Lower leg skin (tissue), 4 donors: ENCODE measurements at regions not wholly inside any gene's neighbourhood (a gene's known extent, or its start where the extent isn't known, plus 50 kb on each side); places are given as distances from the start of the nearest gene placed in this dataset.

Experiments
- DNase-seq, 2 donors: peaks; one replicate each; pipeline ENCODE4 v3.0.0-alpha.2; 2019; ENCODE audit warnings: low spot score in 2 of 2
- H3K4me3 ChIP-seq: fragments of 200-600 bp; sonication (generic); 2 replicates; pipeline ENCODE4 v1.5.1; 2017; ENCODE audit warnings: mild to moderate bottlenecking, low read depth; ENCODE audit not compliant: poor library complexity, severe bottlenecking
- CTCF ChIP-seq, 3 donors: fragments of 450-650 bp; IDR thresholded peaks; one replicate each; pipeline ENCODE4 v1.5.1; 2016; ENCODE audit warnings: antibody characterized with exemption in 3 of 3, mild to moderate bottlenecking in 3 of 3, moderate library complexity in 2 of 3
- POLR2A ChIP-seq, 2 donors: fragments of 450-650 bp; IDR thresholded peaks; one replicate each; pipeline ENCODE4 v1.6.1; 2016 to 2017; ENCODE audit warnings: antibody characterized with exemption in 2 of 2, mild to moderate bottlenecking in 1 of 2, moderate library complexity in 1 of 2
- WGBS, 2 donors: methylation state at CpG; one replicate each; pipeline ENCODE4 v1.1.5; 2018; 5-methylcytosine and 5-hydroxymethylcytosine counted together
- intact Hi-C: fragments of 100-400 bp; cut with DNase I; formaldehyde crosslinking; loops from one replicate; pipeline ENCODE4 v1.15.0; 2023; ENCODE audit warnings: low total_unique reads

GRCh38 chr2:217092710-217093379, 233.0 kb upstream of the TNP1 start:
- WGBS, 2 donors, result 88 to 90% methylated on average over 17 of the region's 17 CpGs
- H3K4me3 ChIP-seq, result no peak overlapping the region
- intact Hi-C loops, result no loop called here
- no peak for TF ChIP-seq POLR2A (IDR thresholded peaks at IDR 0.05)
- TF ChIP-seq CTCF (IDR thresholded peaks at IDR 0.05), result no peak
- DNase-seq, result no peak

- 79 to 85% methylated on average over 3 of the region's 3 CpGs for WGBS, 2 donors
- DNase-seq, result no peak
- intact Hi-C loops, result no loop called here
- no peak overlapping the region for H3K4me3 ChIP-seq
- TF ChIP-seq POLR2A (IDR thresholded peaks at IDR 0.05) (no peak), CTCF (IDR thresholded peaks at IDR 0.05) (no peak)
Observed at GRCh38 chr2:217091531-217091930, 231.7 kb upstream of the TNP1 start.

- no peak for TF ChIP-seq POLR2A (IDR thresholded peaks at IDR 0.05)
- no peak for TF ChIP-seq CTCF (IDR thresholded peaks at IDR 0.05)
- intact Hi-C loops, result no loop called here
- no peak for DNase-seq
- 89 to 98% methylated on average over 3 of the region's 3 CpGs for WGBS, 2 donors
- no peak overlapping the region for H3K4me3 ChIP-seq
Observed at GRCh38 chr2:217090884-217091283, 231.0 kb upstream of the TNP1 start.

- no peak for TF ChIP-seq CTCF (IDR thresholded peaks at IDR 0.05)
- TF ChIP-seq POLR2A (IDR thresholded peaks at IDR 0.05), result no peak
- H3K4me3 ChIP-seq, result no peak overlapping the region
- no peak for DNase-seq
- 24 to 27% methylated on average over 5 of the region's 5 CpGs for WGBS, 2 donors
- intact Hi-C loops, result no loop called here
Observed at GRCh38 chr2:217090024-217090473, 230.2 kb upstream of the TNP1 start.

- 91 to 95% methylated on average over 2 of the region's 2 CpGs for WGBS, 2 donors
- TF ChIP-seq CTCF (IDR thresholded peaks at IDR 0.05), result no peak
- TF ChIP-seq POLR2A (IDR thresholded peaks at IDR 0.05), result no peak
- intact Hi-C loops, result no loop called here
- DNase-seq, result no peak
- H3K4me3 ChIP-seq, result no peak overlapping the region
Observed at GRCh38 chr2:217086718-217087117, 226.9 kb upstream of the TNP1 start.

- no peak for DNase-seq
- H3K4me3 ChIP-seq, result no peak overlapping the region
- intact Hi-C loops, result no loop called here
- 78 to 80% methylated on average over 1 of the region's 1 CpG for WGBS, 2 donors
- TF ChIP-seq CTCF (IDR thresholded peaks at IDR 0.05), result no peak
- no peak for TF ChIP-seq POLR2A (IDR thresholded peaks at IDR 0.05)
Observed at GRCh38 chr2:217086038-217086522, 226.2 kb upstream of the TNP1 start.
